ENCODE measurements at regions not wholly inside any gene's neighbourhood (a gene's known extent, or its start where the extent isn't known, plus 50 kb on each side); places are given as distances from the start of the nearest gene placed in this dataset.

- DNase-seq = no peak
Observed at GRCh38 chr17:13297183-13297582, 279.4 kb upstream of the ELAC2 start.

GRCh38 chr17:13293421-13293820 lies 275.6 kb upstream of the ELAC2 start:
- DNase-seq = no peak

GRCh38 chr17:13292291-13292690 lies 274.5 kb upstream of the ELAC2 start:
- no peak for DNase-seq

GRCh38 chr17:13288248-13288647 lies 270.4 kb upstream of the ELAC2 start:
- no peak for DNase-seq

- no peak for DNase-seq
Observed at GRCh38 chr17:13287226-13287625, 269.4 kb upstream of the ELAC2 start.

- no peak for DNase-seq
Observed at GRCh38 chr17:13283606-13284005, 265.8 kb upstream of the ELAC2 start.

- no peak for DNase-seq
Observed at GRCh38 chr17:13281626-13282025, 263.8 kb upstream of the ELAC2 start.

GRCh38 chr17:13273806-13274205 lies 256.0 kb upstream of the ELAC2 start:
- no peak for DNase-seq

GRCh38 chr17:13272296-13272695 lies 254.5 kb upstream of the ELAC2 start:
- DNase-seq = no peak

- DNase-seq = no peak
Observed at GRCh38 chr17:13268791-13269595, 251.2 kb upstream of the ELAC2 start.

- no peak for DNase-seq
Observed at GRCh38 chr17:13266606-13267005, 248.8 kb upstream of the ELAC2 start.

GRCh38 chr17:13265311-13265710 lies 247.5 kb upstream of the ELAC2 start:
- no peak for DNase-seq

- no peak for DNase-seq
Observed at GRCh38 chr17:13263746-13264145, 245.9 kb upstream of the ELAC2 start.

GRCh38 chr17:13256545-13256944 lies 238.7 kb upstream of the ELAC2 start:
- DNase-seq = no peak

GRCh38 chr17:13253733-13254410 lies 236.0 kb upstream of the ELAC2 start:
- DNase-seq = no peak

- DNase-seq = no peak
Observed at GRCh38 chr17:13244513-13244912, 226.7 kb upstream of the ELAC2 start.

GRCh38 chr17:13243585-13243984 lies 225.8 kb upstream of the ELAC2 start:
- no peak for DNase-seq

GRCh38 chr17:13240851-13241250 lies 223.0 kb upstream of the ELAC2 start:
- no peak for DNase-seq

- DNase-seq = no peak
Observed at GRCh38 chr17:13230350-13231264, 212.8 kb upstream of the ELAC2 start.

- DNase-seq = no peak
Observed at GRCh38 chr17:13228225-13228624, 210.4 kb upstream of the ELAC2 start.

GRCh38 chr17:13222975-13223374 lies 205.1 kb upstream of the ELAC2 start:
- no peak for DNase-seq

- no peak for DNase-seq
Observed at GRCh38 chr17:13212860-13213259, 195.0 kb upstream of the ELAC2 start.

- no peak for DNase-seq
Observed at GRCh38 chr17:13209081-13209480, 191.3 kb upstream of the ELAC2 start.

Measured in stimulated activated naive CD4-positive, alpha-beta T cell (primary cell).